ENCODE measurements at regions not wholly inside any gene's neighbourhood (a gene's known extent, or its start where the extent isn't known, plus 50 kb on each side); places are given as distances from the start of the nearest gene placed in this dataset.

GRCh38 chr19:34084396-34085145 lies 87.7 kb upstream of the LSM14A start:
- TF ChIP-seq, protein P1, sequence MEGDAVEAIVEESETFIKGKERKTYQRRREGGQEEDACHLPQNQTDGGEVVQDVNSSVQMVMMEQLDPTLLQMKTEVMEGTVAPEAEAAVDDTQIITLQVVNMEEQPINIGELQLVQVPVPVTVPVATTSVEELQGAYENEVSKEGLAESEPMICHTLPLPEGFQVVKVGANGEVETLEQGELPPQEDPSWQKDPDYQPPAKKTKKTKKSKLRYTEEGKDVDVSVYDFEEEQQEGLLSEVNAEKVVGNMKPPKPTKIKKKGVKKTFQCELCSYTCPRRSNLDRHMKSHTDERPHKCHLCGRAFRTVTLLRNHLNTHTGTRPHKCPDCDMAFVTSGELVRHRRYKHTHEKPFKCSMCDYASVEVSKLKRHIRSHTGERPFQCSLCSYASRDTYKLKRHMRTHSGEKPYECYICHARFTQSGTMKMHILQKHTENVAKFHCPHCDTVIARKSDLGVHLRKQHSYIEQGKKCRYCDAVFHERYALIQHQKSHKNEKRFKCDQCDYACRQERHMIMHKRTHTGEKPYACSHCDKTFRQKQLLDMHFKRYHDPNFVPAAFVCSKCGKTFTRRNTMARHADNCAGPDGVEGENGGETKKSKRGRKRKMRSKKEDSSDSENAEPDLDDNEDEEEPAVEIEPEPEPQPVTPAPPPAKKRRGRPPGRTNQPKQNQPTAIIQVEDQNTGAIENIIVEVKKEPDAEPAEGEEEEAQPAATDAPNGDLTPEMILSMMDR (conservative IDR thresholded peaks at IDR 0.05): no peak
- H3K36me3 Mint-ChIP-seq (ENCODE audit: insufficient read depth in 1 of 3, low read depth in 3 of 3): peaks cover 0 to 7% (median 2%) of the 10 kb centered on the region in 3 experiments; a peak in 4 of 7 replicates
- DNase-seq: no peak
- H3K27ac ChIP-seq (ENCODE audit: insufficient read length, low read depth, low read length): no peak overlapping the region
- no peak overlapping the region for H3K9ac ChIP-seq (ENCODE audit: extremely low read depth, insufficient read length, low read length)
- no peaks in the 10 kb centered on the region for H3K27me3 Mint-ChIP-seq (ENCODE audit: low read depth)
- H2BK5ac ChIP-seq (ENCODE audit: insufficient read length, low read length): no peak overlapping the region
- no peak overlapping the region for H2AFZ ChIP-seq (ENCODE audit: low read length)
- H4K91ac ChIP-seq (ENCODE audit: insufficient read length, low read depth, low read length): no peak overlapping the region
- H2AK5ac ChIP-seq (ENCODE audit: insufficient read length, low read length): no peak overlapping the region
- no peaks in the 10 kb centered on the region for H3K79me2 ChIP-seq (ENCODE audit: insufficient read depth, low read length)
- H3K9me3 Mint-ChIP-seq: peaks cover 9% of the 10 kb centered on the region in 2 experiments
- H3K4me3 Mint-ChIP-seq: no peak overlapping the region; a peak in 1 of 5 replicates
- H2BK20ac ChIP-seq (ENCODE audit: low read depth, low read length, poor library complexity, severe bottlenecking): no peak overlapping the region
- no peak overlapping the region for H2BK15ac ChIP-seq (ENCODE audit: low read depth, low read length)
- no peak overlapping the region for H3K4ac ChIP-seq (ENCODE audit: low read depth, low read length)
- no peak overlapping the region for H2BK120ac ChIP-seq (ENCODE audit: low read depth, low read length, poor library complexity, severe bottlenecking)
- no peak overlapping the region for H3K14ac ChIP-seq (ENCODE audit: insufficient read depth, low read length)
- no peaks in the 10 kb centered on the region for H3K27me3 ChIP-seq (ENCODE audit: insufficient read depth, low read length)
- H3K4me2 ChIP-seq (ENCODE audit: insufficient read depth, insufficient read length, low read length): no peak overlapping the region
- H4K5ac ChIP-seq (ENCODE audit: insufficient read length, low read depth, low read length): no peak overlapping the region
- peak overlapping the region in 2 of 3 experiments; percentile 20 to 96; a peak in 4 of 7 replicates for H3K27ac Mint-ChIP-seq
- H3K4me1 Mint-ChIP-seq: peaks cover 33 to 48% of the 10 kb centered on the region in 2 experiments
- no peak overlapping the region for H3K56ac ChIP-seq (ENCODE audit: insufficient read length, low read depth, low read length)
- WGBS (ENCODE audit: extremely low coverage, insufficient read length, low lambda C conversion rate): no CpG with 5 or more reads among the region's 3 CpGs
- H4K8ac ChIP-seq (replicated peaks; ENCODE audit: insufficient read length, low read depth, low read length): no peak overlapping the region
- no peaks in the 10 kb centered on the region for H4K20me1 ChIP-seq (ENCODE audit: control insufficient read depth, insufficient read depth, insufficient read length)
- H3T11ph ChIP-seq (ENCODE audit: low read length): no peak overlapping the region
- no peaks in the 10 kb centered on the region for H3K79me1 ChIP-seq (ENCODE audit: insufficient read depth, low read depth, low read length, poor library complexity, severe bottlenecking)
- no peaks in the 10 kb centered on the region for H3K23me2 ChIP-seq (ENCODE audit: insufficient read length, low read depth, low read length, poor library complexity, severe bottlenecking)
- H3K18ac ChIP-seq (ENCODE audit: insufficient read length, low read depth, low read length): no peak overlapping the region
- H2BK12ac ChIP-seq (ENCODE audit: insufficient read length, low read depth, low read length): no peak overlapping the region
- no peak overlapping the region for H3K23ac ChIP-seq (ENCODE audit: insufficient read length, low read depth, low read length)
- H3K4me1 ChIP-seq (ENCODE audit: insufficient read depth, low read length): no peaks in the 10 kb centered on the region; the same call in 1 of the 2 replicates
- H3K9me3 ChIP-seq (ENCODE audit: control insufficient read depth, low read depth, low read length): no peaks in the 10 kb centered on the region

Data from H9 (cell line).